Mucosa of gallbladder (tissue), 1 donor: ENCODE measurements at regions not wholly inside any gene's neighbourhood (a gene's known extent, or its start where the extent isn't known, plus 50 kb on each side); places are given as distances from the start of the nearest gene placed in this dataset.
"Not testable (repeated sequence)": the region's sequence is repeated elsewhere in the genome, so short reads cannot be mapped to it uniquely, and the experiment has no call there.

ENCODE experiments used
- DNase-seq: peaks from one replicate; pipeline ENCODE4 v3.0.0-alpha.2; 2020; ENCODE audit warnings: low spot score
- donor health status: DM: no; HTN: no; CAD: no.

DNA sequence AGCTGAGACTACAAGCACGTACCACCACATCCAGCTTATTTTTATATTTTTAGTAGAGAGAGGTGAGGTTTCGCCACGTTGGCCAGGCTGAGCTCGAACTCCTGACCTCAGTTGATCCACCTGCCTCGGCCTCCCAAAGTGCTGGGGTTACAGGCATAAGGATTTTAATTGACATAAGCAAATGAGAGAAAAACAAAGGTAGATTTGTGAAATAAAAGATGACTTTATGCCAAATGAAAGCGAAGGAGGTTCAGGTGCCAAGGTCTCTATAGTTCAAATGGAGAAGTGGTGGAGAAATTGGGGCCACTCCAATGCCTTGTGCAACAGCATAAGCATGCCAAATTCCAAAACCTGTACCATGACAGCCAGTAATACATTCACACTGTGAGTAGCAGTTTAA is 180.6 kb downstream of the MREG start:
- no peak for DNase-seq

GRCh38 chr2:215831296-215831913 is 181.9 kb downstream of the MREG start:
- DNase-seq: no peak

- DNase-seq: peak; percentile 40
These were observed 183.0 kb downstream of the MREG start for GRCh38 chr2:215830304-215830703.

- no peak for DNase-seq
These were observed 184.1 kb downstream of the MREG start for GRCh38 chr2:215829261-215829660.

GRCh38 chr2:215828528-215829184 is 184.7 kb downstream of the MREG start:
- DNase-seq: peak; percentile 52

DNA sequence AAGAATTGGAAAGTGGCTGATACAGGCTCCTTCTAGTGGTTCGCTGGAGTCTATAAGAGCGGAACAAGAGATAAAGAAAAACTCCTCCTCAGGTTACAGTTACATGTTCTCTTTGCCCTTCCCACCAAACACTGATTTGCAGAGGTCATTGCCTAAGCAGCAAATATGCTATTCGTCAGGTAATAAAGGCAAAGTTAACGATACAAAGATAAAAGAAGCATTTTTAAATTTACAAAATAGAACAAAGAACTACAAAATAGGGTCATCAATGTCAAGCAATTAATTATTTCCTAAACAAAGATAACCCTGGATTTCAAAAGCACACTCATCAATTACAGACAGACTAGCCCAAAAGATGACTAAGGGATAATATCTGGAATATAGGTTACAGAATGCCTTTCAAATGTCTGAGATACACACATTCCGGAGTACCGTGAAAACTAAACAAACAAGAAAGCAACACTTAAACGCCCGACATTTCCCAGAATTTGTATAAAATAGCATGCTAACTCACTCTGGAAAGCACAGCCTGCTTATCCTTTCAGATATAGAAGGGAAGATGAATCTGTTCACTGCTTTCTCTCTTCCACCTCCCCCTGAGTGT is 186.4 kb downstream of the MREG start:
- no peak for DNase-seq

DNA sequence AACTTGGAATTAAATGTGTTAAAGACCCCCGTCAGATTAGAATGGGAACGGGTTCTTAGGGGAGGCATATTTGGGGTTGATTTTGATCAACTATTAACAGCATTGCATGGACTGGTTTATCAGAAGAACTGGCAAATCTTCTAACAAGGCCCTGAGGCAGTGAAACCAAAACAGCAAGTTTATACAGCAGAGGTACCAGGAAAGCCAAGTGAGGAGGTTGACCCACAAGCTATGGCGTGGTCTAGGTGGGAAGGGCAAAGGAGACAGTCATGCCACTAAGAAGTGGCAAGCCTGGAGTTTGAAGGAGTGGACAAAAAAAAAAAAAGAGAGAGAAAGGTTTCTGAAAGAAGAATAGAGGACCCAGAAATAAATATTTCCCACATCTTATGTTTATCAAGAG is 187.0 kb downstream of the MREG start:
- DNase-seq: no peak

- no peak for DNase-seq
These were observed 187.6 kb downstream of the MREG start for GRCh38 chr2:215825707-215826106.

DNA sequence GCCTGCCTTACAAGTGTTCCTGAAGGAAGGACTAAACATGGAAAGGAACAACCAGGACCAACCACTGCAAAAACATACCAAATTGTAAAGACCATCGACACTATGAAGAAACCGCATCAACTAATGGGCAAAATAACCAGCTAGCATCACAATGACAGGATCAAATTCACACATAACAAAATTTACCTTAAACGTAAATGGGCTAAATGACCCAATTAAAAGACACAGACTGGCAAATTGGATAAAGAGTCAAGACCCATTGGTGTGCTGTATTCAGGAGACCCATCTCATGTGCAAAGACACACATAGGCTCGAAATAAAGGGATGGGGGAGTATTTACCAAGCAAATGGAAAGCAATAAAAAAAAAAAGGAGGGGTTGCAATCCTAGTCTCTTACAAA is 192.1 kb downstream of the MREG start:
- DNase-seq: not testable (repeated sequence)

DNA sequence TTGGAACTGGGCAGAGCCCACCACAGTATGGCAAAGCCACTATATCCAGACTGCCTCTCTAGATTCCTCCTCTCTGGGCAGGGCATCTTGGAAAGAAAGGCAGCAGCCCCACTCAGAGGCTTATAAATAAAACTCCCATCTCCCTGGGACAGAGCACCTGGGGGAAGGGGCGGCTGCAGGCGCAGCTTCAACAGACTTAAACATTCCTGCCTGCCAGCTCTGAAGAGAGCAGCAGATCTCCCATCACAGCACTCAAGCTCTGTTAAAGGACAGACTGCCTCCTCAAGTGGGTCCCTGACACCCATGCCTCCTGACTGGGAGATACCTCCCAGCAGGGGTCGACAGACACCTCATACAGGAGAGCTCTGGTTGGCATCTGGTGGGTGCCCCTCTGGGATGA is 193.6 kb downstream of the MREG start:
- DNase-seq: not testable (repeated sequence)

DNA sequence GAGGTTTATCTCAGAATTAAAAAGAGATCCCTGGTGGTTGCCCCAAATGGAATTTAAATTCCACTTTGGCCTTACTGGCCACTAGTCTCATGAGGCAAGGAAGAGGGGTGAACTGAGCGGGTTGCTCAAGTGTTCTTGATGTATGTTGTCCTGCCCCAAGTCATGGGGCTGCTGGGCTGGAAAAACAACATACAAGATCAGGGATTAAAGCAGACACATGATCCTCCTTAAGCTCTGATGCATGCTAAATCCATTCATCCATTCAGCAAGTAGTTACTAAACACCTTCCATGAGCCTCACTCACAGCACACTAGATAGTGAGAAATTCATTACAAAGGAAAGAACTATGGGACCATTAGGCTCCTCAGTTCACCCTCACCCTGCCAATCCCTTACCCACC is 196.3 kb downstream of the MREG start:
- no peak for DNase-seq

- DNase-seq: no peak
These were observed 196.9 kb downstream of the MREG start for GRCh38 chr2:215816424-215816823.

DNA sequence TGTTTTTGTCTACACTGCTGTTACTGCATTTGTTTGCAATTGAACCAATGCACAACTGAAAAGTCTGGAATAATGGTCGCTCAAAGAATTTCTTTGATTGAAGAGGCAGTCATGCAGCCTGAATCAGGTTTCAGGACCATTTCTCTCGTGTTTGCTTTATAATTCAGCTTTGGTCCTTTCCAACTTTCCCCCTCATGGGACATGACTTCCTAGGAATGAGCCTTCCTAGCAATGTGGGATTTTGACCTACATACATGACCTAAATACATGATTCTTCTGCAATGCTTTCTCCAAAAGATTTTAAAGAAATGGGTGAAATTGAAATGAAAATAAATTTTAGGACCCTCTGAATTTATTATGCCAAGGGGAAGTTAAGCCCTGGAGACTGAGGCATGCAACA is 197.4 kb downstream of the MREG start:
- no peak for DNase-seq

GRCh38 chr2:215812966-215813365 is 200.4 kb downstream of the MREG start:
- DNase-seq: no peak

DNA sequence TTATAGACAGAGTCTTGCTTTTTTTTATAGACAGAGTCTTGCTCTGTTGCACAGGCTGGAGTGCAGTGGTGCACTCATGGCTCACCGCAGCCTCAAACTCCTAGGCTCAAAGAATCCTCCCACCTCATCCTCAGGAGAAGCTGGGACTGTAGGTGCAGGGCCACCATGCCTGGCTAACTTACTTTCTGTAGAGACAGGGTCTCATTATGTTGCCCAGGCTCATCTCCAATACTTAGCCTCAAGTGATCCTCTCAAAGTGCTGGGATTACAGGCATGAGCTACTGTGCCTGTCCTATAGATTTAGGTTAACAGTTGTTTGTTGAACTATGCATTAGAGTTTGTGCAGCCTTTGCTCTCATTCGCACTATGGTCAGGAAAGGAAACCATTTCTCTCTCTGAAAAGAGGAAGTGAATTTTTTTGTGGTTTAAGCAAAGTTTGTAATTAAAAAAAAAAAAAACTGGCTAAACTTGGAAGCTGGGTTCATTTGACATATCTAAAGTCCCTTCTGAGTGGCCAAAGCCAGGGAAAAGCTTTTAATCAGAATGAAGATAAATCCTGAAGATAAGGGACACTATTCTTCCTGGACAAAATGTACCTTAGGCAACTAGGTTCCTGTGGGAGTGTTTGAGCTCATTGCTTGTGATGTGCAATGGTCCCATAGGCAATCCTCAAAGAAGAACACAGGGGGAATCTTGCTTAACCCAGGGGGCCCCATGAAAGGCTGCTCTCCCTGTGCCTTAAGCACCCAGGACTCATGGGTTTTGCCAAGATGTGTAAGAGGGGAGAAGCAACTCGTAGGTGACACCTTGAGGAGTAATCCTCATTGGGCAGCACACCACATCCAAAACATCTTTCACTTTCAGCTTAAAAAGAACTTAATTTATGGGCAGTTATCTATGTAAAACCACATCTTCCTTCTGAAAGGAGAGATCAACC is 201.7 kb downstream of the MREG start:
- no peak for DNase-seq

DNA sequence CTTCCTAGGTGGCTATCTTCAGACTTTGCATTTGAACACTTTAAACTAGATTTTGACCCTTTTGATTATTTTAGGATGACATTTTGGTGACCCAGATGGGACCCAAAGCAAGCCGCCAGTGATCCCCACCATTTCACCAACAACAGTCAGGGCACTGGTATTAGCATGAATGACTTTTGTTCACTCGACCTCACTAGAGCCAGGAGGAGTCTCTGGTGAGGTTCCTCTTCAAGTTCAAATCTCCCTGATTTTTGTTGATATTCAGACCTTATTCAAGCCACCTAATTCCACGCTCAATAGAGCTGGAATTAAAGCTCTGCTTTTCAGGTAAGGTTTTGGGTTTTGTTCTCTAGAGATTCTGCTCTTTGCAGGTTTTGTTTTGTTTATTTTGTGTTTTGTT is 202.3 kb downstream of the MREG start:
- DNase-seq: no peak

GRCh38 chr2:215808996-215809395 is 204.4 kb downstream of the MREG start:
- no peak for DNase-seq

GRCh38 chr2:215808194-215808593 is 205.2 kb downstream of the MREG start:
- no peak for DNase-seq

DNA sequence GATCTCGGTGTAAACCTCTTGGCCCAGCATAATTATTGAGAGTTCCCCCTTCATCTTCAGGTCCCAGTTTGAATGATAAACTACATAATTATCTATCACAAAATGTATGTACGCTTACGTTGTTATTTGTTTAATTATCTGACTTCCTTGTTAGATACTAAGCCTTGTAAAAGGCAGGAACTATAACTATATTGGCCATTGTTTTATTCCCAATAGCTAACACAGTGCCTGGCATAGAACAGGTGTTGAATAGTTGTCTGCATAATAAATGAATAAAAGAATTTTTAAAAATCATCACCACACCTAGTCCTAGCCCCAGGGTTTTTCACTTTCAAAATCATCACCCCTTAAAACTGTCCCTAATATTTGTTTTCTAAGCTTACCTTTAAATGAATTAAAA is 207.9 kb downstream of the MREG start:
- DNase-seq: no peak

GRCh38 chr2:215803150-215803549 is 210.2 kb downstream of the MREG start:
- no peak for DNase-seq

DNA sequence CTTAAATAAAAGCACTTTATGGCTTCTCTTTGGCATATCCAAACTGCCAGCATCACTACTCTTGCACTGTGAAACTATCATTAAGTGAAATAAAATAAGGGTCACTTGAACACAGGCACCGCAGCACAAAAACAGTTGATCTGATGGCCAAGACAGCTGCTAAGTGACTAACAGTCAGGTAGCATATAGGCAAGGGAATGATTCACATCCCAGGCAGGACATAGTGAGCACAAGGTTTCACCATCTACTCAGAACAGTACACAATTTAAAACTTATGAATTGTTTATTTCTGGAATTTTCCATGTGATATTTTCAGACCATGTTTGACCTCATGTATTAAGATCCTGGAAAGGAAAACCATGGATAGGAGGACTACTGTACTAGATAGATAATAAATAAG is 214.2 kb downstream of the MREG start:
- no peak for DNase-seq

DNA sequence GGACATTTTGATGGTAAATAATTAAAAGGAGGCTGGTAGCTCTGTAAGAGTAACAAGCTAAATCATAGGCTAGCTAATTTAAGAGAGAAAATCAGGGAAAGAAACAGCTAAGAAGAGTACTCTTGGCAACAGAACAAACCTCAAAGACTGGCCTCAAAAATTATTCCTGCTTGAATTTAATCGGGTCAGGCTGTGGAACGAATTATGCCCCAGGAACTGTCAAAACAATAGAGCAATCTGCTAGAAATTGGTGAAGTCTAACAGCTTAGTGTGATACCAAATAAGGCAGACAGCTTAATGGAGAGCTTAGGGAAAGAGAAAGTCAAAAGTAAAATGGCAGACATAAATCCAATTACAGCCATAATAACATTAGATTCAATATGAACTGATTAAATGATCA is 215.7 kb downstream of the MREG start:
- DNase-seq: no peak
